Stimulated activated CD4-positive, alpha-beta T cell treated with anti-CD3 and anti-CD28 coated beads, Interleukin-4, amount 100 ng/mL, for 4 hours (primary cell): ENCODE measurements at regions not wholly inside any gene's neighbourhood (a gene's known extent, or its start where the extent isn't known, plus 50 kb on each side); places are given as distances from the start of the nearest gene placed in this dataset.
A peak's percentile ranks its signal among the peaks of the same experiment; 100 is the strongest.

Experiments used
- DNase-seq, 2 experiments: peaks; one replicate each; pipeline ENCODE4 v3.0.0-alpha.2; 2020

- no peak for DNase-seq
Measured at GRCh38 chr13:40084934-40085333, 429.5 kb downstream of the COG6 start.

DNA sequence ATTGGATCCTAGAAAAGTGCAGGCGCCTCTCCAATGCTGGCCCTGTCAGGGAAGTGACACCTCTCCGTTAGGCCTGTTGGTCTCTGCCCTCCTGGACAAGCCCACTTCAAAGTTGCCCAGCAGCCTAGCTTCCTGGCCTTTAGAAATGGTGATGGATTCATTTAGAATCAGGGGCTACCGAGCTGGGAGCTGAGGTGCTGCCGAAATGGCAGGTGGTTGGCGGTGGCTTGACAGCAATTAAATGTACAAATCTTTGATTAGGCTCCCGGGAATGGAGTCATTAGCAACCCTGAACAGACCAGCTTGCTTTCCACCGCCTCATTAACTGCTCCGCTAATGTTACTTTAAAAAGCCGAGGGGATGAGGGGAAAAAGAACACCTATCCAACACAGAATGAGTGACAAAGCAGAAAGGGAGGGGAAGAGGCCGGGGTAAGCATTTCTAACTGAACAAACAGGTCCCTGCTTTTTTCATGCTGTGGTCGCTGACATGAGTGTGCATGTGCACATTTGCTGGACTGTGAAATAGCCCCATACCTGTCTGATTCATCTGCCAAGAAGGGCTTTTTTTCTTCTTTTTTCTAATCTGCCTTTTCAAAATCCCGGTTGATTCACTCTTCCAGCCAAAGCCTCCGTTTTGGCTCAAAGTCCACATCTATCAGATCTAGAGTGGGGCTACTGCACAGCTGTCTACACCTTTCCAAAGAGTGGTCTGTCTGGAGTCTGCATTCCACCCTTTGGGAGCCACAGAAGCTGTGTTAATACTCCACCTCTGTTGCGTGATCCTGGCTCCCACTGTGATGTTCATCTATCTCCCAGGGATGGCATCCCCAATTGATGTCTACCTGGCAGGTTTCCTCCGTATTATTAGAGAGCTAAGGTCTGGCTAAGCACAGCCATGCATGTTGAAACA lies 431.9 kb downstream of the COG6 start:
- DNase-seq, result no peak

- no peak for DNase-seq
Measured at GRCh38 chr13:40094056-40094455, 438.6 kb downstream of the COG6 start.

DNA sequence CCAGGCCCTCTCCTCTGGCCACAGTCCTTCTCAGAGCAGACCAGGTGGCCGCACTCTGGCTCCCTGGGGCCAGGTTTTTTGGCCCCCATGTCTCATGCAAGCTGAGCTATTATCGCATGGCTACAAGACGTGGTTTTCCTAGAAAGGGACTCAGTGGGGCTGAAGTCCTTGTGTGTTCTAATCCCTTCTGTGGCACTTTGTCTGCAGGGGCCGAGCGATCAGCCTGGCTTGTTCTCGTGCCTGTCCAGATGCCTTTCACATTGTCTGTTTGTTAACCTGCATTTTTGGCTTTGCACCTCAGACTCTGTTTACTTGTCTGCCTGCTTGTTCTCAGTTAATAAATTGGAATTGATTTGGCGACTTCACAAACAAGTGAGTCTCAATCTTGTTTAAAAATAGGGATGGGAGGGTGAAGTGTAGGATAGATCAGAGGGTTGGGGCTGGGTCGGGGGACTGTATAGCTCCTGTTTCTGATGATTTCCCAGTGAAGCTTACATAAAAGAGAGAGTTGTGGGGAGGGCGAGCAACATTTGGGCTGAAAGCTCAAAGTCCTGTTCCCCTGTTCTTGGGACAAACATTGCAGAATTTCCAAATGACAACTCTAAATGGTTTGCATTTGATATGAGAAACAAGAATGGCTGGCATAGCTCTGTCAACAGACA lies 440.4 kb downstream of the COG6 start:
- no peak for DNase-seq

- peak; percentile 19 to 63 for DNase-seq
Measured at GRCh38 chr13:40096357-40096901, 441.0 kb downstream of the COG6 start.

DNA sequence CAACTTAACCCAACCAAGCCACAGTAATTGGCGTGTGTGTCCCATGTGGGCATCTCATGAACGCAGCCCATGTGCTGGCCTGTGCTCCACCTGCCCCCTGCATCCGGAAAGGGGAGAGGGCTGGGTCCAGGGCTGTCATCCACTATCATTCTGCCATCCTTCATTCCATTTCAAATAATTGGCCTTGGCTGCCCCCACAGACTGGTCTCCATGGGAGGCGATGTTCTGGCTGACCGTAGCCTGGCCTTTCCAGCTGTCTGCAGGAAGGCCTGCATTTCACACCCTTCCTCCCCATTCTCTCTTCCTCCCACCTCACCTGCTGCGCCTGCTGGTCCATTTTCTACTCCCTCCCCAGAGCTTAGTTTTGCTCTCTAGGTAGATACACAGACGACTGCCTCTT lies 442.8 kb downstream of the COG6 start:
- DNase-seq, result no peak

DNA sequence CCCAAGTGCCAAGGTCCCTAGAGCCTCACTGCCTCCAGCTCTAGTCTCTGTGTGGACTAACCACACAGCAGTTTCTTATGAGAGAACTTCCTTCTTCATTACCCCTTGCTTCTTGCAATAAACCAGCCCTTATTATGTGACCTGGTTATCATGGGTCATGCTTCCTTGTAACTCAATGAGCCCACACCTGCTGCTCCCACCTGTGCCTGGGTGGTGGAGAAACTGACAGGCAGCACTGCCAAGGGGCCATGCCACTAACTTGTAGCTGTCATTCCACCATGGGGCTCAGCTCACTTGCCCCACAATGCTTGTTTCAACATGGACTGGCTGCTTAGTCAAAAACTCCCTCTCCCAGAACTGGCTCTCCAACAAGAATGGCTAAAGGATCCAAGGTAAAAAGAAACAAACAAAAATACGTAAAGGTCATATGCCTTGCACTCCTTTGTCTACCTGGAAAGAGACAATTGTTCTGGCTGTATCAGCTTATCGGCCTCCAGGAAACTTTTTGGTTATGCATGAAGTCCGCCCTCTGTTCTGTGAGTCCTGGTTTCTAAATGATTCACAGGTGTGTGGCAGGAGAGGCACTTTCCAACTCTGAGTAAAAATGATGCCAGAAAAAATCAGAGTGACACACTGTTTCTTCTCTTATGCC lies 446.4 kb downstream of the COG6 start:
- DNase-seq, result peak; percentile 6 to 30

- no peak for DNase-seq
Measured at GRCh38 chr13:40102360-40102727, 446.9 kb downstream of the COG6 start.

DNA sequence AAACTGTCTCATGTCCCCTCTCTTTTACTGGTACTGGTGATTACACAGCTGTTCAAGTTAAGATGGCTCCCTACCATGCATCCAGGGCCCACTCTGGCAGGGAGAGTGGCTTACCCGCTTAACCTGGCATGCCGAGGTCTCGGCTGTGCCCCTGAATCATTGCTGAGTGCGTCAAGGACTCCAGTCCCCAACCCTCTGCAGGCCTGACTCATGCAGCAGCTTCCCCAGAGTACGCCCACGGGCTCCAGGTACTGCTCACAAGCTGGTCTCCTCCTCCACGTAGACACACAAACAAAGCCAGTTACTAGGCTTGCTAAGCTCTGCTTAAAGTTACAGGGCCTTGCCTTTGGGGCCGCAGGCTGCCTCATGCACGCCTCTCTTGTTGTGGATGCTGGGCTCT lies 447.4 kb downstream of the COG6 start:
- DNase-seq, result peak; percentile 82 to 95

DNA sequence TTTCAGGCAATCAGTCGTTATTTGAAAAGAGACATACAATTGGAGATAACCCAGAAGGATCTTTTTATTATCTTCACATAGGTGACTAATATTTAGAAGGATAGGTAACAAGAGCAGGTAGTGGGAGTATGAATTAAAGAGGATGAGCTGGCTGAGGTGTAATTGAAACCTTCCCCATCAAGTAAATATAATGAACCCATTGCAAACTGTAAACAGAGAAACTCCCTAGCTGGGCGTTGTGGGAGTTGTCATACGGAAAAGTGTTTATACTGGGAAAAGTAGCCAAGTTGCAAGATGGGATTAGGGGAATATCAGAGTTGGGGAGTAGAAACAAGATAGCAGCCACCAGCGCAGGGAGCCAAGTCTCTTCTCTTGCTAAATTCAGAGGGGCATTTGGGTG lies 448.4 kb downstream of the COG6 start:
- no peak for DNase-seq

GRCh38 chr13:40105231-40105630 lies 449.8 kb downstream of the COG6 start:
- DNase-seq, result no peak

DNA sequence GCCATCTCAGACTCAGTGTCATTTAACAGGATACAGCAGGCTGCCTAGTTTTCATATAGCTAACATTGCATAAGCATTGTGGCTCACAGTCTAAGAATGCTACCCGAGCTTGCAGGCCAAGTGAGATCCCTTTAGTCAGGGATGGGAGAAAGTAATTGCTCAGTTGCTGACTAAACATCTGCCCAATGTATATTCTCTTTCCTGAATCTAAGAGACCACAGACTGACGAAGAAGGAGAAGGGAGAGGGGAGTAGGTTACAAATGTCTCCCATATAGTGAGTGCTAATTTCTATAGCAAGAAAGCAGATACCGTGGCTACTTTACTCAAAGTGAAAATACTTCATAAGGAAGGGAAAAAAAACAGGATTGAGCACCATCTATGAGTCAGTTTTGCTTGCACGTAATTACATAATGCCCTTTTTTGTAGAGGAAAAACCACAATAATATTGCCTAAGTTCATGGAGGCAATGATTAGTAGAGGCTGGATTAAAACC lies 453.9 kb downstream of the COG6 start:
- DNase-seq, result no peak

- DNase-seq, result no peak
Measured at GRCh38 chr13:40113643-40114304, 458.3 kb downstream of the COG6 start.

DNA sequence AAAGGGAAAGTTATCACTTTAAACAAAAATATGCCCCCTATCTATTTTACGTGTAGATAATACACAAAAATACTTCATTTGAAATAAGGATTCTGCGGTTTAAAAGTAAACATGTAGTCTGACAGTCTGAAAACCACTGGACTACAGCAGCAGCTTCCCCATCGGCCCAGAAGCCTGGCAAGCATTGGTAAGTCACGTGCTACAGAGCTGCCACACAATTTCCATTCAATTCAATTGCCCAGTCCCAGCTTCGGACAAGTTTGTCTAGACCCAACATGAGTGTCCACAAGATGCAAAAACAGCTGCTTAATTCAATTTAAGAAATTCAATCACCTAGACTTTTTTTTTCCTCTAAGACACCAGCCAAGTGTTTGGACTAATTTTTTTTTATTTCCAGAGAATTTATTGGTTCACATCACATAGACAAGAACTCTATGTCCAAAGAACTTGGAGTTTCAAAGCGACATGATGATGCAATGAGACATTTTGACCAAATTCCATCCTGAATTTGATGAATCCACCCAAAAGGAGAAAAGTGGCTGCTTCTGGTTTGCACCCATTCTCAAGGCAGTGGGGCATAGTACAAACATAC lies 458.9 kb downstream of the COG6 start:
- DNase-seq, result no peak

- no peak for DNase-seq
Measured at GRCh38 chr13:40115426-40115825, 460.0 kb downstream of the COG6 start.

GRCh38 chr13:40116008-40116407 lies 460.5 kb downstream of the COG6 start:
- peak in 1 of 2 experiments; percentile 45 for DNase-seq

GRCh38 chr13:40118337-40118736 lies 462.9 kb downstream of the COG6 start:
- DNase-seq, result no peak

DNA sequence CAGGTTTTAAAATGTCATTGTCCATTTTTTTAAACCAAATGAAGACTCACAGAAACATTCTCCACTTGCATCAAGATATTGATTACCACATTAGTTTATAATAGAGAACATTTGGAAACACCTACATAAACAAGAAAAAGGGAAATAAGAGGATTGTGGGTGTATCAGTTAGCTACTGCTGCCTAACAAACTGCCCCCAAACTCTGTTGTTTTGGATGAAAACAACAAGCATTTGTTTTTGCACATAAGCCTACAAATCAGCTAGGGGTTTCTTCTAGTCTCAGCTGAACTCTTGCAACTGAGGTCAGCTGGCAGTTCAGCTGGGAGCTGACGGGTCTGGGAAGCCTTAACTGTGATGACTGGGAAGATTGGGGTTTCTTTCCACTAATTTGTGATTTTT lies 464.4 kb downstream of the COG6 start:
- DNase-seq, result no peak

- DNase-seq, result no peak
Measured at GRCh38 chr13:40120288-40120687, 464.8 kb downstream of the COG6 start.

DNA sequence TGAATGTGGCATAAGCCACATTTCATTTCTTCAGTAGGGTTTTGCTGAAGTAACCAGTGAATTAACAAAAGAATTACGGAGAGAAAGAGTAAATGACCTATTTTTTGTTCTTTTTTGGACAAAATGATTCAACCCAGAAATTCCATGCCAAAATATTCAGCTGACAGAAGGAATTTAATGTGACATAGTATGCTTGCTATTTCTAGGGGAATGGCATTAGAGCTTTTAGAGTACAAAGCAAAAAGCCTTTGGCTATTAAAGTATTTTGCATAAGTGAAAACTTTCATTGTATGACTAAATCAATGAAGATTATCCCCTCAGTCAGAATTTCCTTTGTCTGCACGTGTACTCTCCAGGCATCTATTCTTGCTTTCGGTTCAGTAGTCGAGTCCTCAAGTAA lies 465.3 kb downstream of the COG6 start:
- DNase-seq, result no peak

DNA sequence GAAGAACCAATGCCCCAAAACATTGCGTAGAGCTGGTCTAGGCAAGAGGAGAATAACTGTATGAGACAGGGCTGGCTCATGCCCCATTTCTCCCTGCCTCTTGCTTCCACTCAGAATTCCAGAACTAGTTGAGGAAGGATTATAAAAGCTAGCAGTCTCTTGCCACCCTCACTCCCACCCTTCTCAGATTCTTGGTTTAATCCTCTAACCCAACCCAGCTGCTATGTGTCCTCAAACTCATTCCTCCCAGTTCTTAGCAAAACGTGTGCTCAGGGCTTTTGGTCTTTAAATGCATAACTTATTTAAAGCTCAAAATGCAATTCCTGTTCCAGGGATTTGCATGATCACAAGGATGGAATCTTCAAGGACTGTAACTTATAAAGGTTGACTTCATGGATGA lies 466.3 kb downstream of the COG6 start:
- no peak for DNase-seq

DNA sequence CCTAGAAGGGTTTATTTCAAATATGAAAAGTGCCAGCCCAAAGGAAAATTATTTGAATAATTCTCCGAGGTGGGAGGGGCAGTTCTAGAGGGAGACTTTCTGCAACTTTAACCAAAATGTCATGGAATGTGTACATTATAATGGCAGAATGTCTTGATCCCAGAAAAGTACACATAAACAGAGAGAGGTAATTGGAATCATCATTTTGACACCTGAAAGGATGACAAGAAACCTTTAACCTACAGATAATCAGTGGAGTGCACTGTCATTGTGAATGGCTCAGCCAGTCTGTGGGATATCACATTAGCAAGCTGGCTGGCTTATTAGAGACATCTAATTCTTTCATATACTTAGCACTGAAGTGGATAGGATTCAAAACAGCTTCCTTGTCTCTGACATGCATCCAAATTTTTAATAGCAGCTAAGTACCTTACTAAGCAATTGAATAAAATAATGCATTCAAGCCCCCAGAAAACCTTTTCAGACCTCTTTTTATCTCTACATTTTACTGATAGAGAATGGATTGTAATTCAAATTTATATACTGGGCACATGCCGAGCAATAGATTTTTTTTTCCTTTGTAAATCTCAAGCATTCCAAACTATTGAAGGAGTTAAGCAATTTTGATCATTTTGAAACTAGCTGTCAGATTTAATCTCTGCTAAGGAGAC lies 468.6 kb downstream of the COG6 start:
- DNase-seq, result no peak
